ENCODE measurements at regions not wholly inside any gene's neighbourhood (a gene's known extent, or its start where the extent isn't known, plus 50 kb on each side); places are given as distances from the start of the nearest gene placed in this dataset.

- Mint-ChIP-seq H3K36me3 (ENCODE audit: low read depth) (no peaks in the 10 kb centered on the region), H3K27me3 (no peaks in the 10 kb centered on the region), H3K27ac (no peak overlapping the region), H3K9me3 (peaks cover 14% of the 10 kb centered on the region), H3K4me1 (no peaks in the 10 kb centered on the region), H3K4me3 (no peak overlapping the region)
- DNase-seq (no peak), ATAC-seq (no peak)
Measured at GRCh38 chr18:1392046-1392445, 487.4 kb downstream of the ADCYAP1 start.

- no peaks in the 10 kb centered on the region for H3K27me3 Mint-ChIP-seq
- no peaks in the 10 kb centered on the region for H3K4me1 Mint-ChIP-seq
- DNase-seq (no peak), ATAC-seq (no peak)
- H3K36me3 Mint-ChIP-seq (ENCODE audit: low read depth) = no peaks in the 10 kb centered on the region
- H3K4me3 Mint-ChIP-seq = no peak overlapping the region
- peaks cover 8% of the 10 kb centered on the region for H3K9me3 Mint-ChIP-seq
- no peak overlapping the region for H3K27ac Mint-ChIP-seq
Measured at GRCh38 chr18:1392865-1393734, 488.4 kb downstream of the ADCYAP1 start.

DNA sequence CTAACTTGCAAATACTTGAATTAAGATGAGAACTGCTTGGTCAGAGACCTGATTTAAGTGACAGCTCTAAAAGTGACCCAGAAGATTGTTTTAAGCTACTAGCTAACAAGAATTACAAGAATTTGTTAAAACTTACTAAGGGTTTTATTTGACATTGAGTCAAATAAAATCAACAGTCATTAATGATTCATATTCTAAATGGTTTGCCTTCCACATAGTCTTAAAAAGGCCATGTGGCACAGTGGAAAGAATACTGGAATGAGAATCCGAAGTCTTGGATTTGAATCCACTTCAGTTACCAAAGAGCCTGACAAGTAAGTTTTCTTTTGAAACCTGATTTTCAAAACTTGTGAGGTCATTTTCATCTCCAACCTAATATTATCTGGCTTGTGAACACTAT lies 489.3 kb downstream of the ADCYAP1 start:
- H3K4me3 Mint-ChIP-seq = no peak overlapping the region
- H3K4me1 Mint-ChIP-seq = no peaks in the 10 kb centered on the region
- no peaks in the 10 kb centered on the region for H3K36me3 Mint-ChIP-seq (ENCODE audit: low read depth)
- DNase-seq = no peak
- H3K27ac Mint-ChIP-seq = no peak overlapping the region
- ATAC-seq = no peak
- H3K27me3 Mint-ChIP-seq = no peaks in the 10 kb centered on the region
- peaks cover 11% of the 10 kb centered on the region for H3K9me3 Mint-ChIP-seq

DNA sequence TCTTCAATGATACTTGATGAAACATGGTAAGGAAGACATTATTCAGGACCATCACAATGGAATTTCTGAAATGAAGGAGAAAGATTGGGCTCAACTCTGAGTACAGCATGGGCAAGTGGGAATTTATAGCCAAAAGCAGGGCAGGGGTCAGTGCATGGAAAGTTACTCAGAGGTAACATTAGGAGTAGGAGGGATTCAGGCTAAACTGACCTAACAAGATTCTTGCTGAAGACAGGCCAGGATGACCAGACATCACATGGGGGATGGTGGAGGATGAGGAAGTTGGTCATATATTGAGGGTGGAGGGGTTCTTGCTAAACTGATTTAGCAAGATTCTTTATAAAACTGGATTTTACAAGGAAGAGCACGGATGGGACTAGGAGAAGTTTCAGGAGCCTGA lies 489.8 kb downstream of the ADCYAP1 start:
- Mint-ChIP-seq H3K27ac (no peak overlapping the region), H3K4me1 (no peaks in the 10 kb centered on the region)

DNA sequence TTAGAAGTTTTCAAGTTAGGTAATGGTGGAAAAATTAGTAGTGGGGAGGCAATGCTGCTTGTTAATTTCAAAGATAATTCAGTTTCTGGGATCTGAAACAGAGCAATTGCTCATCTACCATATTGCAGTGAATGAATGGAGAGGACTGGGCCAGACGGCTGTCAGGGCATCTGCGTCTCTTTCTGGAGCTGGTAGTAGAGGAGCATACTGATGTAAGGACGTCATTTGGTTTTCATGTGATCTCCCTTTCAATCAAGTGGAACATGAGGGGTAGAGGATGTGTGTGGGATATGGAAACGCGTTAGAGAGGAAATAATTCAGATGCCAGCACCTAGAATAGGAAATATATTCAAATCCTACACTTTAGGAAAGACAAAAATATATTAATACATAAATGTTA lies 490.3 kb downstream of the ADCYAP1 start:
- H3K36me3 Mint-ChIP-seq (ENCODE audit: low read depth) = no peaks in the 10 kb centered on the region
- H3K27me3 Mint-ChIP-seq = no peaks in the 10 kb centered on the region
- DNase-seq (no peak), ATAC-seq (no peak)
- H3K4me1 Mint-ChIP-seq = no peaks in the 10 kb centered on the region
- peaks cover 4% of the 10 kb centered on the region for H3K9me3 Mint-ChIP-seq
- H3K27ac Mint-ChIP-seq = no peak overlapping the region
- no peak overlapping the region for H3K4me3 Mint-ChIP-seq

More for the DNA sequence above, 489.8 kb downstream of the ADCYAP1 start:
- ATAC-seq = no peak
- H3K9me3 Mint-ChIP-seq = peaks cover 6% of the 10 kb centered on the region
- no peak overlapping the region for H3K4me3 Mint-ChIP-seq
- no peak for DNase-seq
- H3K36me3 Mint-ChIP-seq (ENCODE audit: low read depth) = no peaks in the 10 kb centered on the region
- no peaks in the 10 kb centered on the region for H3K27me3 Mint-ChIP-seq

DNA sequence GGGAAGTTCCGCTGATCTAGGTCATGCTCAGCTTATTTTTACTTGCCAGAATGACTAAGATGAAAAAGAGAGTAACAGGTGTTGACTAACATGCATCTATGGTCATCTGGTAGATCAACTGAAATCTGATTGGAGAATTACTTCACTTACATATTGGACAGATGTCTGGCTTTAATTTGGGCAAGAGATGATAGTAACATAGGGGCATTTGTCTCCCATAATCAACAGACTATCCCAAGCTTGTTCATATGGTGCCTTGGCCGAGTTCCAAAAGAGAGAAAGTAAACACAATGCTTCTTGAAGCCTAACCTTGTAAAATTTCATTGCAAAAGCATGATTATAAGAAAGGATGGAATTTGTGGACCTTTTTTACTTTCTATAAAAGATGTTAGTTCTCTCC lies 503.7 kb downstream of the ADCYAP1 start:
- Mint-ChIP-seq H3K27me3 (no peaks in the 10 kb centered on the region), H3K27ac (no peak overlapping the region), H3K4me1 (no peaks in the 10 kb centered on the region), H3K9me3 (peaks cover 5% of the 10 kb centered on the region), H3K4me3 (no peak overlapping the region), H3K36me3 (ENCODE audit: low read depth) (no peaks in the 10 kb centered on the region)
- ATAC-seq = no peak
- DNase-seq = no peak

DNA sequence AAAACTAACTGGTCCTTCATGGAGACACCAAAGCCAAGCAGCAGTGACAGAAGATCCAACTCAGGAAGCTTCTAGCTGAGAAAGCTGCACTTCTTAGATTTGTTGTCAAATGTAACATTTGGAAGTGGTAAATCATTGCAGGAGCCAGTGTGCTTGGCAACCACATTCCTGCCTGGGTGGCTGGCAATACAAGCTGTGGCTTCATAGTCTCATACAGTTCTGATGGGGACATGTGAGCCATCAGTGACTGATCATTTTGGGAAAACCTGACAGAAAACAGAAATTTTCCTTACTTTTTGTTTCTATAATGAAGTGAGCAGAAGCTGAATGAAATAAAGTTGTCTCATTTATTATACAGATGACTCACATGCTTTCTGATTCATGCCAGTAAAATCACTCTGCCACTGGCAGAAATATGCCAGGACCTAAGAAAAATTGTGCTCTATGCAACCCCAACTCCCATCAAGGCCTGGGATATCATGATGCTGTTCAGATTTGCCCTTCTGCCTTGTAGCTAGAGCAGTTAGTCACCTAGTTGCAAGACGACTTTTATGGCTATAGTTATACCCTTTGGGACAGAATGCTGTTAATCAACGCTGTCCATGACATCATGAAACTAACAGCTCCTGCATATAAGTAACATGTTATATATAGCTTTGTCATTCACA lies 508.1 kb downstream of the ADCYAP1 start:
- H3K9me3 Mint-ChIP-seq = no peaks in the 10 kb centered on the region
- no peak for ATAC-seq

GRCh38 chr18:1413323-1413675 lies 508.6 kb downstream of the ADCYAP1 start:
- Mint-ChIP-seq H3K4me1 (no peaks in the 10 kb centered on the region), H3K36me3 (ENCODE audit: low read depth) (no peaks in the 10 kb centered on the region)
- no peak for DNase-seq

More for the DNA sequence above, 508.1 kb downstream of the ADCYAP1 start:
- Mint-ChIP-seq H3K4me1 (no peaks in the 10 kb centered on the region), H3K36me3 (ENCODE audit: low read depth) (no peaks in the 10 kb centered on the region), H3K27ac (no peak overlapping the region), H3K27me3 (no peaks in the 10 kb centered on the region), H3K4me3 (no peak overlapping the region)
- no peak for DNase-seq

GRCh38 chr18:1416074-1416473 lies 511.4 kb downstream of the ADCYAP1 start:
- no peaks in the 10 kb centered on the region for H3K27me3 Mint-ChIP-seq
- ATAC-seq = no peak
- H3K27ac Mint-ChIP-seq = no peak overlapping the region
- H3K4me3 Mint-ChIP-seq = no peak overlapping the region
- H3K36me3 Mint-ChIP-seq (ENCODE audit: low read depth) = no peaks in the 10 kb centered on the region
- H3K4me1 Mint-ChIP-seq = no peaks in the 10 kb centered on the region
- H3K9me3 Mint-ChIP-seq = no peaks in the 10 kb centered on the region
- DNase-seq = no peak

More at GRCh38 chr18:1413323-1413675, 508.6 kb downstream of the ADCYAP1 start:
- H3K27ac Mint-ChIP-seq = no peak overlapping the region
- H3K27me3 Mint-ChIP-seq = no peaks in the 10 kb centered on the region
- H3K9me3 Mint-ChIP-seq = no peaks in the 10 kb centered on the region
- H3K4me3 Mint-ChIP-seq = no peak overlapping the region
- no peak for ATAC-seq

- Mint-ChIP-seq H3K4me1 (no peaks in the 10 kb centered on the region), H3K27me3 (no peaks in the 10 kb centered on the region), H3K27ac (no peak overlapping the region), H3K4me3 (no peak overlapping the region), H3K36me3 (ENCODE audit: low read depth) (no peaks in the 10 kb centered on the region), H3K9me3 (no peaks in the 10 kb centered on the region)
- DNase-seq (no peak), ATAC-seq (no peak)
Measured at GRCh38 chr18:1421502-1421901, 516.8 kb downstream of the ADCYAP1 start.

- no peak overlapping the region for H3K27ac Mint-ChIP-seq
- no peak for DNase-seq
- H3K4me3 Mint-ChIP-seq = no peak overlapping the region
- no peaks in the 10 kb centered on the region for H3K4me1 Mint-ChIP-seq
- no peaks in the 10 kb centered on the region for H3K27me3 Mint-ChIP-seq
- no peaks in the 10 kb centered on the region for H3K9me3 Mint-ChIP-seq
- no peaks in the 10 kb centered on the region for H3K36me3 Mint-ChIP-seq (ENCODE audit: low read depth)
- no peak for ATAC-seq
Measured at GRCh38 chr18:1422634-1423033, 518.0 kb downstream of the ADCYAP1 start.

- DNase-seq (no peak), ATAC-seq (no peak)
- no peaks in the 10 kb centered on the region for H3K4me1 Mint-ChIP-seq
- H3K27ac Mint-ChIP-seq = no peak overlapping the region
- H3K27me3 Mint-ChIP-seq = no peaks in the 10 kb centered on the region
- H3K4me3 Mint-ChIP-seq = no peak overlapping the region
- H3K36me3 Mint-ChIP-seq (ENCODE audit: low read depth) = no peaks in the 10 kb centered on the region
- no peaks in the 10 kb centered on the region for H3K9me3 Mint-ChIP-seq
Measured at GRCh38 chr18:1425679-1426078, 521.0 kb downstream of the ADCYAP1 start.

DNA sequence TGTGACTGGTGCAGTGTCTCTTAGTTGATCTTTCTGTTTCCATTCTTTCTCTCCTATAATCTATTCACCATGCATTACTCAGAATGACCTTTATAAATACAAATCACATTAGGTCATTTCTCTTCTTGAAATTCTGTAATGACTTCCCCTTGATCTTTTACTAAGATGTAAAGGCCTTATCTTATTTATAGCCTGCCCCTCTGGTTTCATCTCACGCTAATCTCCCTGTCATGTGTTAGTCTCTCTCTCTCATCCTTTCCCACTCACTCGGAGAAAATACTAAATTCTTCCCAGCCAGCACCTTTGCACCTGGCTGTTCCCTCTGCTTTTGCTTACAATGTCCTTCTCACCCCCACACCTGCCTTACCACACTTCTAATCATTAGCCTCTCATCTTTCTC lies 530.8 kb downstream of the ADCYAP1 start:
- H3K27ac Mint-ChIP-seq = no peak overlapping the region
- H3K4me1 Mint-ChIP-seq = no peaks in the 10 kb centered on the region
- no peaks in the 10 kb centered on the region for H3K27me3 Mint-ChIP-seq
- no peak overlapping the region for H3K4me3 Mint-ChIP-seq
- ATAC-seq = no peak
- no peaks in the 10 kb centered on the region for H3K36me3 Mint-ChIP-seq (ENCODE audit: low read depth)
- no peak for DNase-seq
- no peaks in the 10 kb centered on the region for H3K9me3 Mint-ChIP-seq

GRCh38 chr18:1436199-1436598 lies 531.5 kb downstream of the ADCYAP1 start:
- no peak for ATAC-seq
- no peak for DNase-seq
- H3K4me3 Mint-ChIP-seq = no peak overlapping the region

DNA sequence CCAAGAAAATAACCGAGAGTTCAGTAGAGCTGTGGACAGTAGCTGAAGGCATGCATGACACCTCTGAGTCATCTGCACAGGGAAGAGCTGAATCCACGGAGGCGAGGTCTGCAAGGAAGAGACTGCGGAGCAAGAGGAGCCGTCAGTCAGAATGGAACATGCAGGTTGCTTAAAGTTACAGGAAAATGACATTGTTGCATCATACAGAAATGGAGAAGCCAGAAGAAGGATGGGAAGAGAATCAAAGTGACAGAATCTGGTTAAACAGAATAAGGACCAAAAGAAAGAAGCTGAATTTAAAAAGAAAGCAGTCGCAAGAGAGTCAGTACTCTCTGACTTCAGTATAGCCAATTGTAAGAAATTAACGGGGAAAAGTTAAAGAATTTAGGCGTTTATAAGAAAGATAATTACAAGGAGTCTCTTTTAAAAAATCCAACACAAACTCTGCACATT lies 533.8 kb downstream of the ADCYAP1 start:
- peaks cover 5% of the 10 kb centered on the region for H3K9me3 Mint-ChIP-seq
- H3K4me1 Mint-ChIP-seq = no peaks in the 10 kb centered on the region
- no peak overlapping the region for H3K27ac Mint-ChIP-seq
- H3K27me3 Mint-ChIP-seq = no peaks in the 10 kb centered on the region
- ATAC-seq = no peak
- no peak for DNase-seq
- no peaks in the 10 kb centered on the region for H3K36me3 Mint-ChIP-seq (ENCODE audit: low read depth)
- H3K4me3 Mint-ChIP-seq = no peak overlapping the region

More at GRCh38 chr18:1436199-1436598, 531.5 kb downstream of the ADCYAP1 start:
- Mint-ChIP-seq H3K27me3 (no peaks in the 10 kb centered on the region), H3K9me3 (no peaks in the 10 kb centered on the region), H3K4me1 (no peaks in the 10 kb centered on the region), H3K36me3 (ENCODE audit: low read depth) (no peaks in the 10 kb centered on the region), H3K27ac (no peak overlapping the region)

All from activated naive CD8-positive, alpha-beta T cell treated with anti-CD3 and anti-CD28 coated beads, Interleukin-2, amount 50 U/mL, for 24 hours (primary cell).